GM21390 (cell line): ENCODE measurements at regions not wholly inside any gene's neighbourhood (a gene's known extent, or its start where the extent isn't known, plus 50 kb on each side); places are given as distances from the start of the nearest gene placed in this dataset.
A peak's percentile ranks its signal among the peaks of the same experiment; 100 is the strongest.
"Not testable (repeated sequence)": the region's sequence is repeated elsewhere in the genome, so short reads cannot be mapped to it uniquely, and the experiment has no call there.

ENCODE experiments used
- ATAC-seq: cut with Tn5 transposase; IDR thresholded peaks from one replicate; pipeline ENCODE4 v1.9.1; 2021; ENCODE audit not compliant: unreplicated experiment

DNA sequence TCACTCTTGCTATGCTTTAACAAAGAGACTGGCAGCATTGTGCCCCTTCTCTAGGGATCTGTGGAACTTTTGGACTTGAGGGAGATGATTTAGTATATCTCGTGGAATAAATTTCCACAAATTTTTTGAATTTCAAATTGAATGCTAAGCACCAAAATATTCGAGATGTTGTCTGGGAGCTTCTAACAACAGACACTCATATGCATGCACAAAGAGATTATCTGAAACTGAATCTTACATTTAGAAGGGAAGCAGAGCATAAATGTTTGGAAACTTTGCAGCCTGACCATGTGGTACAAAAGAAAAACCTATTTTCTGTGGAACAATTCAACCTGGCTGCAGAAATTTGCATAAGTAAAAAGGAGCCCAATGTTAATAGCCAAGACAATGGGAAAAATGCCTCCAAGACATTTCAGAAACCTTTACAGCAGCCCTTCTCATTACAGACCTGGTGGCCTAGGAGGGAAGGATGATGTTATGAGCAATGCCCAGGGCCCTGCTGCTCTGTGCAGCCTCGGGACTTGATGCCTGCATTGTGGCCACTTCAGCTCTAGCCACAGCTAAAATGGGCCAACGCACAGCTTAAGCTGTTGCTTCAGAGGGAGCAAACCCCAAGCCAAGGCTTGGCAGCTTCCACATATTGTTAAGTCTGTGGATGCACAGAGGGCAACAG is 285.8 kb upstream of the FAM174A start:
- ATAC-seq = no peak

DNA sequence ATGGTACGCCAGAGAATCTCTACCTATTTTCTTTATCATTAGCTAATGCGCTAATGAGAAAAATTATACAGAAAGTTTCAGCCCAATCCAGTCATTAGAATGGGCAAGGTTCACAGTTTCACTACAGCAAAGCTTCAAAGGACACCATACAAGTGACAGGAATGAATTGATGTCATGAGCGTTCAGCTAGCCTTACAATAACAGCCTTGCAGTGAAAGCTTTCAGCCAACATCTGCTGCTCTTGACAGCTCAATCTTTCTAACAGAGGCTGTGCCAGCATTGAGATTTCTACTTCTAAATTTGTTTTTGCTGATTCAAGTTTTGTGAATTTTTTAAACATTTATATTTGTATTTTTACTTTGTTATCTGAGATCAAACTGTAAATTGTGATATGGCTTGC is 302.4 kb upstream of the FAM174A start:
- ATAC-seq = no peak

DNA sequence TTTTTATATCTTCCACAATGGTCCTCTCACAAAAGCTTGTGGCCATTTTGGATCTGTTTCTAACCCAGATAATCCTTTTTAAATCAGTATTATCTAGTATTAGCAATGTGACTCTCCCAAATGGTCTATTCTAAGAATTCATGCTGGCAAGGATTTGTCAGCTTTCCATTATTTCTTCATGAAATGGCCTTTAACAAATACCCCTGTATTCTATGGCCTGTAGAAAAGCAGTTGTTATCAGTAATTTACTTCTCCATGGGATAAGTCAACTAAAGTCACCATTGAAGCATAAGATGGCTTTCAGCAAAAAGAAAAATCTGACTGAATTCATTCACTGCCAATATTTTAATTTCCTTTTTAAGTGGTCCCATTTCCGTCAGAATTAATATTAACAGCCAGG is 346.4 kb upstream of the FAM174A start:
- ATAC-seq = no peak

DNA sequence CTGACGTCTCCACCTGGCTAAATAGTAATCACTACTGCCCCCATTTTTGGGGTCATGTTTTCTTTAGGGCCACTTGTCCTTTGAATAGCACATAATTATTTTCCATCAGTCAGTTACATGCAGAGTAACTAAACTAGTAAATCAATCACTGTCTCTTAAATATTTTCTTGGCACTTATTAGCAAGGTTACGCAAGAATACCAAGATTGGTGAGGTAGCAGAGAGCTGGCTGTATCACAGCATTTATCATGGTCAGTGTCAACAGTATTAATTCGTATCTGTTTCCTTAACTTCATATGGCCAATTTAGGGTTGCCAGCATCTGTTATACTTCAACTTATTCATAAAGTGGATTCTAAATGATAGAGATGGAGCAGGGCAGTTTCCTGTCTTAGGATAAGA is 346.8 kb upstream of the FAM174A start:
- no peak for ATAC-seq

DNA sequence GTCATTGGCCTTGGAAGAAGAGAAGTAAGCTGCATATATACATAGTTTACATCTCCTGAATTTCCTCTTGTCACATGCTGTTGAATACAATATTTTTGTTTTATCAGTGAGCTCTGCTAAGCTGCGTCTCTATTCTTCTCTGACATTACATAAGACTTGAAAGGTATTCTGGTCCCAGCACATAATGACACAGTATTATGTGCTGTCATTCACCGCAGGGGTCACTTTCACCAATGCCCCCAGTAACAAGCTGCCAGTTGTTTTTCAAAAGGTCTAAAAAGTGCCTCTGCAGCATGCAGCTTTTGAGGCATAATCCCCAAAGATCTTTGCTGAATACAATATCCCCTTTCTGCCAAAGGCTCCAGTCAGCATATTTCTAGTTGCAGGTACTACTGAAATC is 349.0 kb upstream of the FAM174A start:
- no peak for ATAC-seq

DNA sequence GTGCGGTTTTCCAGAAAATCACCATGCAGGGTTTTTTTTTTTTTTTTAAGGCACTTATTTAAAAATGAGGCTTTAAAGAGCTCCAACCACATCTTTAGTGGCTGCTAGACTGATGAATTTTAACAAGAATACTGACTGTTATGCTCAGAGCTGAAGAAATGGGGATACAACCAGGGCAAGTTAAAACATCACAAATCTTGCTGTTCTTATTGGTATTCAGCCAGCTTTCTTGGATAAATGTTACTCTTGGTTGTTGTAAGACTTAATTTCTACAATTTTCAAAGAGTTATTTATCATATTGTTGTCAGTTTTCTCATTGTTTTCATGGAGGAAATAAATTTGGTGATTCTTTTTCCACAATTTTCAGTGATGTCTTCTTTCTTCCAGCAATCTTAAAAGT is 352.8 kb upstream of the FAM174A start:
- no peak for ATAC-seq

DNA sequence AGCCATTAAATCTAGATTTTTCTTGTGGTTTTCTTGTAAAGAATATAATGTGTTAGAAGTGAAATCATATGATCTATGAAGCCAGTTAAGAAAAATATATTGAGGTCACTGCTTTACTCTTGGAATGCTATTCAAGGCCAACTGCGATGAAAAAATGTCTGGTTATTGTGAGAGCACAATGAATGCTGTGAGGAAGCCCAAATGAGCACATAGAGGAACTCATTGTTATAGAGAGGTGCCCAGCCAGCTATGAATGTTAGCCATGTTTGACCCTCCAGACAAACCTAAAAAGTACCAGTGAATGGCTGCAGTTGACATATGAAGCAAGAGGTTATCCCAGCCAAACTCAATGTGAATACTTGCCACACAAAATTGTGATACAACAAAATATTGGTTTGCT is 359.8 kb upstream of the FAM174A start:
- no peak for ATAC-seq

DNA sequence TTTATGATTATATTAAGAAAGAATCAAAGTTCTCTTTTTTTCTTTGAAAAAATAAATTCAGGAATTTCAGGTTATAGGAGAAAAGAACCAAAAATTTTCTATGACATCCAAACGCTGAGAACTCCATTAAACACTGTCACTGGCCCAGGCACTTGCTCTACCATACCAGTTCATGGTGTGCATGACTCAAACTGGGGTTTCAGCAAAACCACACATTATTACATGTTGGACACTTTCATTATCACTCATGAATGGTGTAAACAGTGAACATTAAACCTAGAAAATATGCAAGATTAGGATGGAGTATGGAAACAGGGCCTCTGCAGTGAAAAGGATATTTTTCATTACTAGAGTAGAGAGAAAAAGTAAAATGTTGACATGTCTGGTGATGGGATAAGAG is 369.9 kb upstream of the FAM174A start:
- peak; percentile 100 for ATAC-seq

DNA sequence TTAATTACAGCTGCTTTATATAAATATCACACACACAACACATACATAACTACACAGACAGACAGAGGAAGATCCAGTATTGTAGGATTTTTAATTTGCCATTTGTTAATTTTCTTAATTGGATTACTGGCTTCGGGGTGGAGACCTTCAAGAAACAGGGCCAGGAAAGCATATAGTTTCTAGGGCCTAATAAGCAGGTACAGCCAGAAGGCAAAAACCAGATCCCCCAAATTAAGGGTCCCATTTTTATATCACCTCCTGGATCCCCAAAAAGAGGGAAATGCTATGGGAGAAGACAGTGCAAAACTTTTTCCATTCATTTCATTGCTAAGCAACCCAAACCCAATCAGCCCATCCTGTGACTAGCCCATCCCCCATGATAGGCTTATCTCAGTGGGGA is 373.3 kb upstream of the FAM174A start:
- ATAC-seq = no peak

DNA sequence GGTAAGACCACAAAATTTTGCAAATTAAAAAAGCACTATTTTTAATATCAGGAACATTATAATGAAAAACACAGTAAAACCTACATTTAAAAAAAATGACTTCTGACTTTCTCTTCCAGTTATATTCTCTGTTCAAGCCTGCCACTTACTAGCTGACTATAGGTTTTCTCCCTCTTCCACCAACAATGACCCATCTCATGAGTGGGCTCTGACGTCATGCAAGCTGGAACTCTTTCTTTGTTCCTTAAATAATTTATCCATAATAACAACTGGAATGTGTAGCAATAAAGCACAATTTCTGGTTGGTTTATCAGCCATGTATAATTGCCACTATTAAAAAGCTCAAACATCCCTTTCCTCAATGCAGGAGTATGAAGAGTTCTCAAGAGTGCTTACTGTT is 378.1 kb upstream of the FAM174A start:
- no peak for ATAC-seq

DNA sequence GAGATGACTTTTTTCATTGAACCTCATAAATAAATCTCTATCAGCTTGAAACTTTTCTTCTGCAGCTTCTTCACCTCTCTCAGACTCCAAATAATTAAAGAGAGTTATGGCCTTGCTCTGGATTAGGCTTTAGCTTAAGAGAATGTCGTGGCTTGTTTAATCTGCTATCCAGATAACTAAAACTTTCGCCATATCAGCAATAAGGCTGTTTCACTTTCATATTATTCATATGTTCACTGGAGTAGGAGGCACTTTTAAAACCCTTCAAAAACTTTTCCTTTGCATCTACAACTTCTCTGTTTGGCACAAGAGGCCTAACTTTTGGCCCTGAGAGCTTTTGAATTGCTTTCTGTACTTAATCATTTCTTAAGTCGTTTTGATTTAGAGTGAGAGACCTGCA is 386.9 kb upstream of the FAM174A start:
- no peak for ATAC-seq

DNA sequence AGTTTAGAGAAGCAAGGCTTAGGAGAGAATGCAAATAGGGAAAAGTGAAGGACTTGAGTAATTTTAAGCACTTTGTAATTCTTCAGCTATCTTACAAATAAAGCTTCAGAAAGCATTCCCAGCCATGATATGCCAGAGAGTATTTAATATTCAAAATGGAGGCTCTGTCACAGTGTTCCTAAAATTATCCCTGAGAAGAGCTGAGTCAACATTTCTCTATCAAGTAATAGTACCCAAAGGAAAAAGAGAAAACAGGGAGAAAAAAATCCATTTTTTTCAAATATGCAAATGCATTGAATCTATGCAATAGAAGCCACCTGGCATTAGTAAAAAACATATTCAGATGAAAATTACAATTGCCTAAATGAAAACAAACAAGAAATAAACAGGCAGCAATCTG is 392.6 kb upstream of the FAM174A start:
- ATAC-seq = no peak

DNA sequence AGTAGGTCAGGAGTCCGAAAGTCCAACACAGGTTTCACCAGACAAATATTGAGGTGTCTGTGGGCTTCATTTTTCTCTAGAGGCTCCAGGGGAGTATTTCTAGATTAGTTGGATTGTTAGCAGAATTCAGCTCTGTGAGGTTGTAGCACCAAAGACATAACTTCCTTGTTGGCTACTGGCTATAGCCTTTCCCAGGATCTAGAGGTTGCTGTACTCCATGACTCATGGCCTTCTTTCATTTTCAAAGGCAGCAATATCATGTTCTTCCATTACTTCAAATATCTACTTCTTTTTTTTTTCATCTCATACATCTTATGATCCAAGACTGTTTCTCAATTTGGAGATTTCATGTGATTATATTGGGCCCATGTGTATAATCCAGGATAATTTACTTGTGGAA is 404.0 kb upstream of the FAM174A start:
- no peak for ATAC-seq

DNA sequence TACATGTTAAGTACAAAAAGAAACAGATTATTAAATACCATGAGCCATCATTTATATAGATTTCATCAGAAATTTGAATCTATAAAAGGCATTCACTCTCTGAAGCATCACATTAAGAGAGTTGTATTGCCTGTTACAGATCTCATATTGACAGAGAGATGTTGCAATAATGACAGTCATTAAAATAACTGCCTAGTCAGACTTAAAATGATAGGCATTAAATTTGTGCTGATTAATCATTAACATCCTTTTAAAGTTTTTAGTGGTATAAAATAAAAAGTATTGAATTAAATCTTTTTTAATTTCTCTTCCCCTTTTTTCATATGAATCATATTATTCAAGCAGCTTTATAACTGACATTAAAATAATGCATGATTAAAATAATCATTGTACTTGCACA is 404.9 kb upstream of the FAM174A start:
- ATAC-seq = no peak

DNA sequence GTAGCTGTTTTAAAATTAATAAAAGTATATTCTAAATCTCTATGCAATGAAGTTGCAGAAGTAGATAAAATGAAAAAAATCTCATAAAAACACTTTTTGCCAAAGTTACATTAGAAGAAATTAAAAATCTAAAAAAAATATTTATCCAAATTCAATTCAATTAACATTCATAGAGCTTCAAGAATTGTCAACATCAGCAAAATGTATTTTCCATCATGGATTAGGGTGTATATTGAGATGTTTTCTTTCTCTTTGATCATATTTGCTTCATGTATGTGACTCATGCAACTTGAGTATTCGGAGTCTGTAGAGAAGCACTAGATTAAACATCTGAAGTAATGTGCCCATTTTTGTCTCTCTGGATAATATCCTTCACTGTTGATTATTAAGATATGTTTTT is 415.3 kb upstream of the FAM174A start:
- no peak for ATAC-seq

DNA sequence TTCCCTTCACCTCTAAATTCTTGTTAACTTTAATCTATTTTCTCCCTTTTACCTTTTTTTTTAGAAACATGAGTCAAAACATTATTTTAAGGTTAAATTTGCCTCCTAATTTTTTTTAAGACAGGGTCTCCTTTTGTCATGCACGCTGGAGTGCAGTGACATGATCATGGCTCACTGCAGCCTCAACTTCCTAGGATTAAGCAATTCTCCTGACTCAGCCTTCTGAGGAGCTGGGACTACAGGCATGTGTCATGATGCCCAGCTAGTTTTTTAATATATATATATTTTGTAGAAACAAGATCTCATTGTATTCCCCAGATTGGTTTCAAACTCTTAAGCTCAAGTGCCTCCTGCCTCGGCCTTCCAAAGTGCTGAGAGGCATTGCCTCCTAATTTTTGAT is 424.7 kb upstream of the FAM174A start:
- ATAC-seq = no peak

DNA sequence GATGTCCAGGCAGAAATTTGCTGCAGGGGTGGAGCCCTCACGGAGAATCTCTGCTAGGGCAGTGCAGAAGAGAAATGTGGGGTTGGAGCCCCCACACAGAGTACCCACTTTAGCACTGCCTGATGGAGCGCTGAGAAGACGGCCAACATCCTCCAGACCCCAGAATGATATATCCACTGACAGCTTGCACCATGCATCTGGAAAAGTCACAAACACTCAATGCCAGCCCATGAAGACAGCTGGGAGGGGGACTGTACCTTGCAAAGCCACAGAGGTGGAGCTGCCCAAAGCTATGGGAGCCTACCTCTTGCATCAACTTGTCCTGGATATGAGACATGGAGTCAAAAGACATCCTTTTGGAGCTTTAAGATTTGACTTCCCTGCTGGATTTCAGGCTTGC is 426.3 kb upstream of the FAM174A start:
- ATAC-seq = no peak

DNA sequence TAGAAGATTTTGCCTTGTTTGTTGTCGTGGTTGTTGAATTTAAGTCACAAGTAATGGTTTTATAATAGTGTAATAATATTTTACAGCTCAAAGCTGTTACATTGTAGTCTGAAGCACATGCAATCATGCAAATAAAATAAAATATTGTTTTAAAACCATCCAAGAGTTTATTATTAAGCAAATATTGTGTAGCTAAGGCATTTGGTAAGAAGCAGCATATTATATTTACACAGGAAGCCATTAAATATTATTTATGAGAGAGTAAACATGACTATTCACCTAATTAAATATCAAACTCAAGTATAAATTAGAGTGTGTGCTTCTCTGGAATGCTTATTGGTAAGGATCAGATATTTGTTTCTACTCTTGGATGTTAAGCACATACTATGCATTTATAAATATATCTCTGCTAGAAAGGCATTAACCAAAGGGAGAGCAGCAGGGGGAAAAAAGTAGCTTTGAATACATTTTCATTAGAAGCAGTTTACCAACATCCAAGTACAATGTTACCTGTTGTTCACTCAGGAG is 431.5 kb upstream of the FAM174A start:
- not testable (repeated sequence) for ATAC-seq

DNA sequence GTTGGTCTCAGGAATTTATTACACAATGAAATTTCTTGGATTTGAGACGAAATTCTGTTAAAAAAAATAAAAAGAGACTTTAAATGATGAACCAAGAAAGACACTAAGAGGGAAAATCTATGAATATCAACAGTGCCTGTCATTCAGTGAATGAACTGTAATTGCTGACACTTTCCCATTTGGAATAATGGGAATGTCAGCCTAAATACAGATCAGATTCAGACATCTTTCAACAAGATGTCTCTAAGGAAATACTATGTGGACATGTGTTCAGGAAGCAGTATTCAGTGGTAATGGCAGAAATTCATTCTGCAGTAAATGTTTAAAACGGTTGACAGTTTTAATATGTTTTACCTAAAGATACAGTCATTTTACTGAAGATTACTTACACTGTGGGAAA is 433.7 kb upstream of the FAM174A start:
- ATAC-seq = not testable (repeated sequence)

DNA sequence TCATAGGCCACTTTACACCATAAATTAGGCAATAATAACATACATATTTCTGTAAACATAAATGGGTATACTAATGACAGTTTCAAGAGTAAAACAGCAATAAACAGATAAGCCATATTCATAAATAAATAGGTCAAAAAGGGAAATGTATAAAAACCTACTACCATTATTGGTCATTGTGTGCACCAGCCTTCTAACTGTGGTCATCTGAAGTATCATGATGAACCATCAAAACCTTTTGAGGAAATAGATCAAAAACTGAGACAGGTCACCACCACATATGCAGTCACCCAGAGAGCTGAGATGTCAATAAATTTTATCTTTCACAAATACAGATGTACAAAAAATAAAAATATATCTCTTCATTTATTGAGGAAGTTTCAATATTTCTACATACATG is 438.8 kb upstream of the FAM174A start:
- ATAC-seq = not testable (repeated sequence)

DNA sequence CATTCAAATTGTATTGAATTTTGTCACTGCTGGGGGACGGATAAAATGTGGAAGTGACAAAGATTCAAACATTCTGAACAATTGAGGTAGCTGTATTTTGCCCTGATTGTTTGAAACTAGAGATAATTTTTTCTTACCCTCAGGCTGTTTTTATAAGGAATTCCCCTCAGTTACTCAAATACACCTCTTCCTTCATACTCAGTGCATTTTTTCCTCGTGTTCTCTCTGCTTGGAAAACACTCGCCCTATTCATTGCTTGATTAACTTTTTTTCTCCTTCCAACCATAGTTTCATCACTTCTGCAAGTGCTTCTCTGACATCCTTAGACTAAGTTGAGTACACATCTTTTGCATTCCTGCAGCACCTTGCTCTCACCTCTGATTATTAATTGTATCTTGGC is 454.5 kb upstream of the FAM174A start:
- ATAC-seq = not testable (repeated sequence)

DNA sequence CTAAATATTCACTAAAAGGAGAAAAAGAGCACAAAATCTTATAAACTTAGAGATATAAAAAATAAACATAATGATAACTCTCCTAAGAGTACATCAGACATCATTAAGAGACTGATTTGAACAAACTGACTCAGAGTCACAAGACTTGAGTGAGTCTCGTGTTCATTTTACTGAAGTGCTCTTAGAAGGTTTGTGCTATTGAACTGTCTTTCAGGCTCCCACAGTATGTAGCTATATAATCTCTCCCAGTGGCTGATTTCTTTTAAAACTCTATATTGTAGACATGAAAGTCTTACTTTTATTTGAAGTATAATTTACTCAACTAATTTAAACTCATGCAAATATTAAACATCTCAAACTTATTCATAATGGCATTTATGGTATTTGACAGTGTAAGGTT is 456.0 kb upstream of the FAM174A start:
- not testable (repeated sequence) for ATAC-seq

DNA sequence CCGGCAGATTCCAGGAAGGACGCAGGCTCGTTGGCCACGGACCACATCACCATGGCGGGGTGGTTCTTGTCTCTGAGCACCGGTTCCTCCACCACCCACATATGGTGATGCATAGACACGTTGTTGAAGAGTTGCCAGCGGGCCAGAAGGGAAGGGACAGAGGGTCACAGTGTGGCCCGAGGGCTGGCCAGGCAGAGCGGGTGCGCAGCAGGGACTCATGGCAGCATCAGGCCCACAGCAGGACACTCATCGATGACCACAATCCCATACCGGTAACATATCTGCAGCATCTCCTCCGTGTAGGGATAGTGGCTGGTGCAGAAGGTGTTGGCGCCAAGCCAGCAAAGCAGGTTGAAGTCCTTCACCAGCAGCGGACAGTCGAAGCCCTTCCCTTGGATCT is 469.2 kb upstream of the FAM174A start:
- ATAC-seq = not testable (repeated sequence)
